GM20000 (cell line): ENCODE measurements at regions not wholly inside any gene's neighbourhood (a gene's known extent, or its start where the extent isn't known, plus 50 kb on each side); places are given as distances from the start of the nearest gene placed in this dataset.

Experiments used
- DNase-seq: peaks from one replicate; pipeline ENCODE4 v3.0.0; 2012; ENCODE audit warnings: low spot score
- CTCF ChIP-seq: IDR thresholded peaks from 2 replicates; pipeline ENCODE4 v1.5.1; 2012; ENCODE audit warnings: mild to moderate bottlenecking, control low read depth; ENCODE audit errors: extremely low read depth, missing control alignments

GRCh38 chr1:194161591-194161990 lies 975.2 kb upstream of the B3GALT2 start:
- TF ChIP-seq CTCF, result no peak
- DNase-seq, result no peak

- TF ChIP-seq CTCF, result no peak
- no peak for DNase-seq
Measured at GRCh38 chr1:194159941-194160340, 973.5 kb upstream of the B3GALT2 start.

- no peak for DNase-seq
Measured at GRCh38 chr1:194155962-194156361, 969.5 kb upstream of the B3GALT2 start.

DNA sequence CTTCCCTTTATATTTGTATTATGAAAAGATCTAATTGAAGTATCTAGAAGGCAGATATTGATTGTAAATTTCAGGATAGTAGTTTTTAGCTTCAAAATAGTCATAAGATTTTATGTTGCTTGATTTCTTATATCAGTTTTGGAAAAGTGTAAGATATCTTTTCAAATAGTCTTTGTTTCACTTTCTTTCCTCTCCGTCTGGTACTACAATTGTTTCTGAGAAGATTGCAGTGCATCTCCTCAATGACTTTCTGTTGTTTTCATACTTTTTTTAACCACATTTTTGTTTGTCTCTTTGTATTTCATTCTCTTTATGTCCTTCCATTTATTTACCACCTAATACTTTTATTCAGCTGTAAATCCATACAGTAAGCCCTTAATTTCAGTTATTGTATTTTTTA lies 964.6 kb upstream of the B3GALT2 start:
- TF ChIP-seq CTCF, result no peak
- DNase-seq, result peak; percentile 1

More at GRCh38 chr1:194155962-194156361, 969.5 kb upstream of the B3GALT2 start:
- TF ChIP-seq CTCF, result no peak

DNA sequence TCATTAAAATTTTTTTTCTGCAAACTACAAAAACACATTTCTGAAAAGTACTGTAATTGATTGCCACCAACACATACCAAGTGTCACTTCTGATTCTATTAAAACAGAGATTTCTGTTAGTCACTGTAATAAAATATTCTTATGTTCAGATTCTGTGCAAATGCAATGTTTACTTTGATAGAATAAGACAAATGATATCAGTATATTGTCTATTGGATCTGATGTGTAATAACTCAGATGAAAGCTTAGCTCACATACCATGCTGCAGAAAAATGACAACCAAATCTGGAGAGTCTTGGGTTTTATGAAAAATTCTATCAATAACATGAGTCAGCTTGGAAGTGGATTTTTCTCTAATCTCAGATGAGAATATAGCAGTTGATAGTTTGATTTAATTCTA lies 963.8 kb upstream of the B3GALT2 start:
- DNase-seq, result no peak
- no peak for TF ChIP-seq CTCF

DNA sequence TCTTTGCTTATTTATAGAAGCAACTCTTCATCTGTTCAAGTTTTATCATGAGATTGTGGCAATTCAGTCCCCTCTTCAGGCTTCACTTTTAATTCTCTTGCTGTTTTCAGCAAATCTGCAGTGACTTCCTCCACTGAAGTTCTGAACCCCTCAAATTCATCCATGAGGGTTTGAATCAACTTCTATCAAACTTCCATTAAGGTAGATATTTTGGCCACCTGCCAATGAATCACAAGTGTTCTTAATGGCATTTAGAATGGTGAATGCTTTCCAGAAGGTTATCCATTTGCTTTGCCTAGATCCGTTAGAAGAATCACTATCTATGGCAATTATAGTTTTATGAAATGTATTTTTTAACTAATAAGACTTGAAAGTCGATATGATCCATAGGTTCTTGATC lies 946.7 kb upstream of the B3GALT2 start:
- no peak for DNase-seq
- TF ChIP-seq CTCF, result no peak

GRCh38 chr1:194118086-194118485 lies 931.7 kb upstream of the B3GALT2 start:
- no peak for DNase-seq
- TF ChIP-seq CTCF, result no peak
